Breast epithelium (tissue), 3 donors: ENCODE measurements at regions not wholly inside any gene's neighbourhood (a gene's known extent, or its start where the extent isn't known, plus 50 kb on each side); places are given as distances from the start of the nearest gene placed in this dataset.

ENCODE experiments used
- CTCF ChIP-seq, 3 donors: fragments of 450-650 bp; IDR thresholded peaks; one replicate each; pipeline ENCODE4 v1.5.1; 2016 to 2017; ENCODE audit warnings: antibody characterized with exemption in 3 of 3, mild to moderate bottlenecking in 3 of 3, moderate library complexity in 3 of 3
- POLR2A ChIP-seq: fragments of 450-650 bp; IDR thresholded peaks from one replicate; pipeline ENCODE4 v1.6.1; 2016; ENCODE audit warnings: antibody characterized with exemption, mild to moderate bottlenecking, moderate library complexity
- POLR2AphosphoS5 ChIP-seq, 3 donors: sonication (generic); formaldehyde crosslinking; IDR thresholded peaks; one replicate each; pipeline ENCODE4 v1.6.1; 2017; ENCODE audit warnings: antibody characterized with exemption in 3 of 3

GRCh38 chr6:66226109-66226508 is 519.1 kb upstream of the EYS start:
- TF ChIP-seq POLR2A (no peak), CTCF (IDR thresholded peaks at IDR 0.05) (no peak), POLR2AphosphoS5 (IDR thresholded peaks at IDR 0.05) (no peak)
